BLaER1 treated with 17β-estradiol and CSF1 and Interleukin-3, amounts not matched to agents 10 nM and 100 nM (cell line): ENCODE measurements at regions not wholly inside any gene's neighbourhood (a gene's known extent, or its start where the extent isn't known, plus 50 kb on each side); places are given as distances from the start of the nearest gene placed in this dataset.

Source experiments
- H3K27ac ChIP-seq, 11 experiments: shearing (Covaris generic); formaldehyde crosslinking; 2 replicates each; pipeline ENCODE4 v1.8.1; 2022
- H3K27me3 ChIP-seq, 11 experiments: shearing (Covaris generic); formaldehyde crosslinking; 2 replicates each; pipeline ENCODE4 v1.8.1; 2022
- H3K36me3 ChIP-seq, 11 experiments: shearing (Covaris generic); formaldehyde crosslinking; 2 replicates each; pipeline ENCODE4 v1.8.1; 2022
- H3K4me1 ChIP-seq, 10 experiments: shearing (Covaris generic); formaldehyde crosslinking; 2 replicates each; pipeline ENCODE4 v1.8.1; 2022
- H3K4me2 ChIP-seq, 11 experiments: shearing (Covaris generic); formaldehyde crosslinking; 2 replicates each; pipeline ENCODE4 v1.8.1; 2022
- H3K4me3 ChIP-seq, 10 experiments: shearing (Covaris generic); formaldehyde crosslinking; 2 replicates each; pipeline ENCODE4 v1.8.1; 2022
- H3K9ac ChIP-seq, 11 experiments: shearing (Covaris generic); formaldehyde crosslinking; 2 replicates each; pipeline ENCODE4 v1.8.1; 2022
- H3K9me3 ChIP-seq, 11 experiments: shearing (Covaris generic); formaldehyde crosslinking; replicated peaks in 1 of 11; 2 replicates each; pipeline ENCODE4 v1.8.1; 2022
- H4K20me1 ChIP-seq, 11 experiments: shearing (Covaris generic); formaldehyde crosslinking; 2 replicates each; pipeline ENCODE4 v1.8.1; 2022
- Cebpa-rat ChIP-seq, 11 experiments: shearing (Covaris generic); IDR thresholded peaks; 2 replicates each; pipeline ENCODE4 v1.8.1; 2022

- Histone ChIP-seq H3K9me3 (no peaks in the 10 kb centered on the region), H3K4me3 (no peak overlapping the region), H3K27ac (no peak overlapping the region), H3K36me3 (no peaks in the 10 kb centered on the region), H3K4me2 (no peak overlapping the region), H3K4me1 (no peaks in the 10 kb centered on the region), H3K27me3 (no peaks in the 10 kb centered on the region), H3K9ac (no peak overlapping the region), H4K20me1 (no peaks in the 10 kb centered on the region)
- no peak for TF ChIP-seq Cebpa-rat (IDR thresholded peaks at IDR 0.05)
These were observed 58.0 kb upstream of the SALL4 start for GRCh38 chr20:51860111-51860882.

GRCh38 chr20:51856432-51856831 lies 54.1 kb upstream of the SALL4 start:
- Histone ChIP-seq H3K36me3 (no peaks in the 10 kb centered on the region), H3K4me3 (no peak overlapping the region), H3K27ac (no peak overlapping the region), H3K4me1 (peaks cover 0 to 11% (median 8%) of the 10 kb centered on the region in 10 experiments; a peak in 14 of 20 replicates), H3K4me2 (no peak overlapping the region), H3K9ac (no peak overlapping the region), H4K20me1 (no peaks in the 10 kb centered on the region), H3K27me3 (no peaks in the 10 kb centered on the region), H3K9me3 (no peaks in the 10 kb centered on the region)
- no peak for TF ChIP-seq Cebpa-rat (IDR thresholded peaks at IDR 0.05)

- Histone ChIP-seq H3K4me1 (peaks cover 0 to 11% (median 8%) of the 10 kb centered on the region in 10 experiments; a peak in 14 of 20 replicates), H3K27me3 (no peaks in the 10 kb centered on the region), H3K36me3 (no peaks in the 10 kb centered on the region), H3K4me3 (no peak overlapping the region), H3K9me3 (no peaks in the 10 kb centered on the region), H3K4me2 (no peak overlapping the region), H3K27ac (no peak overlapping the region), H4K20me1 (no peaks in the 10 kb centered on the region), H3K9ac (no peak overlapping the region)
- no peak for TF ChIP-seq Cebpa-rat (IDR thresholded peaks at IDR 0.05)
These were observed 52.6 kb upstream of the SALL4 start for GRCh38 chr20:51854921-51855320.
